Coronary artery (tissue), 2 donors: ENCODE measurements at regions not wholly inside any gene's neighbourhood (a gene's known extent, or its start where the extent isn't known, plus 50 kb on each side); places are given as distances from the start of the nearest gene placed in this dataset.

Experiments
- DNase-seq: peaks from one replicate; pipeline ENCODE4 v3.0.0-alpha.2; 2017; ENCODE audit warnings: low spot score
- H3K27ac ChIP-seq, 2 donors: fragments of 200-600 bp; sonication (generic); one replicate each; pipeline ENCODE4 v1.5.1; 2016 to 2019
- H3K4me3 ChIP-seq: fragments of 200-600 bp; sonication (generic); 2 replicates; pipeline ENCODE4 v1.5.1; 2016; ENCODE audit warnings: mild to moderate bottlenecking, moderate library complexity
- CTCF ChIP-seq: fragments of 200-600 bp; sonication (generic); IDR thresholded peaks from one replicate; pipeline ENCODE4 v1.5.1; 2019; ENCODE audit warnings: antibody characterized with exemption

GRCh38 chr13:106874323-106874722, 306.4 kb upstream of the ARGLU1 start:
- no peak for DNase-seq
- TF ChIP-seq CTCF: no peak
- no peak overlapping the region for H3K27ac ChIP-seq
- no peak overlapping the region for H3K4me3 ChIP-seq

- DNase-seq: no peak
- Histone ChIP-seq H3K4me3 (no peak overlapping the region), H3K27ac (no peak overlapping the region)
- no peak for TF ChIP-seq CTCF
Observed at GRCh38 chr13:106873810-106874209, 305.9 kb upstream of the ARGLU1 start.

- no peak overlapping the region for H3K27ac ChIP-seq
- DNase-seq: no peak
- TF ChIP-seq CTCF: no peak
- peak overlapping the region; percentile 33 for H3K4me3 ChIP-seq
Observed at GRCh38 chr13:106867249-106867648, 299.3 kb upstream of the ARGLU1 start.

- TF ChIP-seq CTCF: no peak
- Histone ChIP-seq H3K4me3 (no peak overlapping the region), H3K27ac (no peak overlapping the region)
- DNase-seq: no peak
Observed at GRCh38 chr13:106865716-106866440, 297.9 kb upstream of the ARGLU1 start.

GRCh38 chr13:106859533-106859904, 291.6 kb upstream of the ARGLU1 start:
- H3K27ac ChIP-seq: no peak overlapping the region
- no peak for DNase-seq
- no peak for TF ChIP-seq CTCF
- no peak overlapping the region for H3K4me3 ChIP-seq

- DNase-seq: no peak
Observed at GRCh38 chr13:106858903-106859532, 291.1 kb upstream of the ARGLU1 start.

More at GRCh38 chr13:106858903-106859532, 291.1 kb upstream of the ARGLU1 start:
- TF ChIP-seq CTCF: no peak
- Histone ChIP-seq H3K27ac (no peak overlapping the region), H3K4me3 (no peak overlapping the region)
